Psoas muscle (tissue), 7 donors: ENCODE measurements at regions not wholly inside any gene's neighbourhood (a gene's known extent, or its start where the extent isn't known, plus 50 kb on each side); places are given as distances from the start of the nearest gene placed in this dataset.

Experiments
- ATAC-seq, 4 donors: fragments of 200-7000 bp; cut with Tn5 transposase; one replicate each; pipeline ENCODE4 v1.9.1; 2020; ENCODE audit warnings: moderate library complexity in 3 of 4, mild to moderate bottlenecking in 2 of 4
- DNase-seq, 2 donors: peaks; one replicate each; pipeline ENCODE4 v3.0.0-alpha.2; 2020
- H3K27ac ChIP-seq: fragments of 200-600 bp; one replicate; pipeline ENCODE4 v1.8.0; 2022
- H3K27me3 ChIP-seq, 3 donors: fragments of 200-600 bp in 1 of 3; one replicate each; pipeline versions ENCODE4 v1.6.1 to v1.8.0; 2013 to 2022; ENCODE audit warnings: low read length in 2 of 3, mild to moderate bottlenecking in 2 of 3, moderate library complexity in 1 of 3; ENCODE audit not compliant: insufficient read depth in 3 of 3
- H3K36me3 ChIP-seq, 2 donors: fragments of 200-600 bp in 1 of 2; one replicate each; pipeline versions ENCODE4 v1.6.1 to v1.8.0; 2013 to 2022; ENCODE audit warnings: low read depth in 1 of 2, mild to moderate bottlenecking in 1 of 2, moderate library complexity in 1 of 2; ENCODE audit not compliant: insufficient read depth in 1 of 2
- H3K4me1 ChIP-seq: fragments of 200-600 bp; one replicate; pipeline ENCODE4 v1.8.0; 2022
- H3K4me3 ChIP-seq: fragments of 200-600 bp; one replicate; pipeline ENCODE4 v1.8.0; 2022; ENCODE audit warnings: mild to moderate bottlenecking
- H3K9me3 ChIP-seq: fragments of 200-600 bp; one replicate; pipeline ENCODE4 v1.8.0; 2022
- WGBS, 3 donors: extraction: QIAGEN DNeasy Blood & Tissue Kit; methylation state at CpG; one replicate each; pipeline versions ENCODE4 v1.1.6 to v1.1.7; 2013; 5-methylcytosine and 5-hydroxymethylcytosine counted together
- intact Hi-C, 2 donors: fragments of 100-400 bp; cut with DNase I; formaldehyde crosslinking; loops; one replicate each; pipeline versions ENCODE4 v1.11.0 to v1.14.2; 2022
- TF ChIP-seq, protein P1 (sequence below): fragments of 200-600 bp; IDR thresholded peaks from one replicate; pipeline ENCODE4 v1.8.0; 2022; ENCODE audit warnings: antibody characterized with exemption
- donor health status: healthy with polysubstance abuse.
- donor health status: DM: no; HTN: no; CAD: no; lungs with moderate emphysema.
- donor health status: Bipolar disorder and iron deficiency.
- donor health status: healthy.
- donor health status: DM: yes; HTN: yes; CAD: no.
- donor health status: DM: no; HTN: no; CAD: no.
- donor health status: DM: yes; HTN: yes; CAD: no.

GRCh38 chr14:104521816-104522745 is 57.5 kb upstream of the C14orf180 start:
- ATAC-seq: no peak

GRCh38 chr14:104522926-104523545 is 56.5 kb upstream of the C14orf180 start:
- intact Hi-C loops: no loop called here
- Histone ChIP-seq H3K36me3 (no peaks in the 10 kb centered on the region), H3K27ac (no peak overlapping the region), H3K27me3 (peaks cover 0 to 5% (median 4%) of the 10 kb centered on the region in 3 donors), H3K4me3 (no peak overlapping the region), H3K4me1 (no peaks in the 10 kb centered on the region), H3K9me3 (no peaks in the 10 kb centered on the region)
- 90 to 95% (median 95%) methylated on average over 13 of the region's 13 CpGs for WGBS, 3 donors
- no peak for ATAC-seq
- no peak for DNase-seq
- TF ChIP-seq, protein P1, sequence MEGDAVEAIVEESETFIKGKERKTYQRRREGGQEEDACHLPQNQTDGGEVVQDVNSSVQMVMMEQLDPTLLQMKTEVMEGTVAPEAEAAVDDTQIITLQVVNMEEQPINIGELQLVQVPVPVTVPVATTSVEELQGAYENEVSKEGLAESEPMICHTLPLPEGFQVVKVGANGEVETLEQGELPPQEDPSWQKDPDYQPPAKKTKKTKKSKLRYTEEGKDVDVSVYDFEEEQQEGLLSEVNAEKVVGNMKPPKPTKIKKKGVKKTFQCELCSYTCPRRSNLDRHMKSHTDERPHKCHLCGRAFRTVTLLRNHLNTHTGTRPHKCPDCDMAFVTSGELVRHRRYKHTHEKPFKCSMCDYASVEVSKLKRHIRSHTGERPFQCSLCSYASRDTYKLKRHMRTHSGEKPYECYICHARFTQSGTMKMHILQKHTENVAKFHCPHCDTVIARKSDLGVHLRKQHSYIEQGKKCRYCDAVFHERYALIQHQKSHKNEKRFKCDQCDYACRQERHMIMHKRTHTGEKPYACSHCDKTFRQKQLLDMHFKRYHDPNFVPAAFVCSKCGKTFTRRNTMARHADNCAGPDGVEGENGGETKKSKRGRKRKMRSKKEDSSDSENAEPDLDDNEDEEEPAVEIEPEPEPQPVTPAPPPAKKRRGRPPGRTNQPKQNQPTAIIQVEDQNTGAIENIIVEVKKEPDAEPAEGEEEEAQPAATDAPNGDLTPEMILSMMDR: no peak

More at GRCh38 chr14:104521816-104522745, 57.5 kb upstream of the C14orf180 start:
- no peak overlapping the region for H3K27ac ChIP-seq
- H3K4me1 ChIP-seq: no peaks in the 10 kb centered on the region
- intact Hi-C loops: no loop called here
- no peak overlapping the region for H3K4me3 ChIP-seq
- peaks cover 0 to 5% (median 4%) of the 10 kb centered on the region in 3 donors for H3K27me3 ChIP-seq
- H3K9me3 ChIP-seq: no peaks in the 10 kb centered on the region
- no peaks in the 10 kb centered on the region for H3K36me3 ChIP-seq
- TF ChIP-seq, protein P1: no peak
- no peak for DNase-seq
- WGBS, 3 donors: 80 to 91% (median 89%) methylated on average over 8 of the region's 8 CpGs

GRCh38 chr14:104523546-104523935 is 56.0 kb upstream of the C14orf180 start:
- intact Hi-C loops: no loop called here
- H3K27ac ChIP-seq: no peak overlapping the region
- H3K36me3 ChIP-seq: no peaks in the 10 kb centered on the region
- no peaks in the 10 kb centered on the region for H3K4me1 ChIP-seq
- H3K9me3 ChIP-seq: no peaks in the 10 kb centered on the region
- TF ChIP-seq, protein P1: no peak
- no peak overlapping the region for H3K4me3 ChIP-seq
- WGBS, 3 donors: 77 to 95% (median 89%) methylated on average over 7 of the region's 7 CpGs
- no peak for ATAC-seq
- no peak for DNase-seq
- H3K27me3 ChIP-seq: peaks cover 0 to 5% (median 3%) of the 10 kb centered on the region in 3 donors

DNA sequence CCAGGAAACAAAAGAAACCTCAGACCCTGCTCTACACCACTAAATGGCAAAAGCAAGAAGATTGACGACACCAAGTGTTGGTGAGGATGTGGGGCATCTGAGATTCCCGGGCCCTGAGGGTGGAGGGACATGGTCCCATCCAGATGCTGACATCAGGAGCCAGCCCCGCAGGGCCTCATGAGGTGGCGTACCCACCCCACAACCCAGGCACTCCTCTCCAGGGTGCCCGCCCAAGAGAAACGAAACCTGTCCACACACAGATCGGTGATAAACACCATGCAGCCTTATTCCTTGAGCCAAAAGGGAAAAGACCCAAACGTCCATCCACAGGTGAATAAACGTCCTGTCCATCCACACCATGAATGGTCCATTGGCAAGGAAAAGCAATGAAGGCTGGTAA is 54.8 kb upstream of the C14orf180 start:
- ATAC-seq (no peak), DNase-seq (no peak)
- no peak overlapping the region for H3K27ac ChIP-seq
- peaks cover 0 to 1% (median 0%) of the 10 kb centered on the region in 3 donors for H3K27me3 ChIP-seq
- no peaks in the 10 kb centered on the region for H3K36me3 ChIP-seq
- no peaks in the 10 kb centered on the region for H3K4me1 ChIP-seq
- intact Hi-C loops: no loop called here
- H3K9me3 ChIP-seq: no peaks in the 10 kb centered on the region
- 70 to 77% (median 74%) methylated on average over 9 of the region's 9 CpGs for WGBS, 3 donors
- TF ChIP-seq, protein P1: no peak
- H3K4me3 ChIP-seq: no peak overlapping the region
